MM.1S (cell line): ENCODE measurements at regions not wholly inside any gene's neighbourhood (a gene's known extent, or its start where the extent isn't known, plus 50 kb on each side); places are given as distances from the start of the nearest gene placed in this dataset.

ENCODE experiments used
- DNase-seq: peaks from one replicate; pipeline ENCODE4 v3.0.0-alpha.2; 2015
- H2AFZ ChIP-seq: fragments of 300-600 bp; sonication (generic); 2 replicates; pipeline ENCODE4 v1.6.0; 2016; ENCODE audit warnings: antibody characterized with exemption, low read length
- H3F3A ChIP-seq: fragments of 300-600 bp; sonication (generic); 2 replicates; pipeline ENCODE4 v1.6.1; 2016; ENCODE audit warnings: mild to moderate bottlenecking, antibody characterized with exemption, low read length, moderate library complexity, mixed read lengths; ENCODE audit not compliant: insufficient read depth
- H3K27ac ChIP-seq: fragments of 300-600 bp; sonication (generic); 2 replicates; pipeline ENCODE4 v1.5.1; 2016; ENCODE audit warnings: mild to moderate bottlenecking, low read length
- H3K27me3 ChIP-seq: fragments of 300-600 bp; sonication (generic); replicated peaks from 2 replicates; pipeline ENCODE4 v1.6.0; 2016; ENCODE audit warnings: low read length; ENCODE audit not compliant: insufficient read depth
- H3K36me3 ChIP-seq: fragments of 300-600 bp; sonication (generic); replicated peaks from 2 replicates; pipeline ENCODE4 v1.6.1; 2016; ENCODE audit warnings: mild to moderate bottlenecking, low read length, mixed read lengths; ENCODE audit not compliant: insufficient read depth
- H3K4me1 ChIP-seq: fragments of 300-600 bp; sonication (generic); 2 replicates; pipeline ENCODE4 v1.6.1; 2016; ENCODE audit warnings: low read length, mixed read lengths
- H3K4me2 ChIP-seq: fragments of 300-600 bp; sonication (generic); 2 replicates; pipeline ENCODE4 v1.6.0; 2016; ENCODE audit warnings: low read depth, low read length
- H3K4me3 ChIP-seq: fragments of 300-600 bp; sonication (generic); 2 replicates; pipeline ENCODE4 v1.5.1; 2016; ENCODE audit warnings: low read length, mixed read lengths
- H3K79me2 ChIP-seq: fragments of 300-600 bp; sonication (generic); 2 replicates; pipeline ENCODE4 v1.6.1; 2016; ENCODE audit warnings: mixed run types, low read length, mixed read lengths
- H3K9ac ChIP-seq: fragments of 300-600 bp; sonication (generic); 2 replicates; pipeline ENCODE4 v1.6.1; 2016; ENCODE audit warnings: low read length, mixed read lengths
- H3K9me2 ChIP-seq: fragments of 300-600 bp; sonication (generic); replicated peaks from 2 replicates; pipeline ENCODE4 v1.6.1; 2016; ENCODE audit warnings: mild to moderate bottlenecking, low read length, mixed read lengths; ENCODE audit not compliant: insufficient read depth
- H3K9me3 ChIP-seq: fragments of 300-600 bp; sonication (generic); replicated peaks from 2 replicates; pipeline ENCODE4 v1.6.1; 2016; ENCODE audit warnings: mild to moderate bottlenecking, low read length, mixed read lengths; ENCODE audit not compliant: insufficient read depth
- H4K20me1 ChIP-seq: fragments of 300-600 bp; sonication (generic); 2 replicates; pipeline ENCODE4 v1.6.1; 2016; ENCODE audit warnings: mild to moderate bottlenecking, low read length, moderate library complexity, mixed read lengths; ENCODE audit not compliant: insufficient read depth
- EZH2 ChIP-seq: fragments of 300-600 bp; sonication (generic); optimal IDR thresholded peaks from 2 replicates; pipeline ENCODE3; 2017; ENCODE audit warnings: low read depth, mild to moderate bottlenecking, antibody characterized with exemption, low read length, mixed read lengths
- EZH2phosphoT487 ChIP-seq: fragments of 300-600 bp; sonication (generic); IDR thresholded peaks from 2 replicates; pipeline ENCODE4 v1.6.1; 2018; ENCODE audit warnings: antibody characterized with exemption, low read length
- TF ChIP-seq, protein P1 (sequence below): fragments of 300-600 bp; sonication (generic); IDR thresholded peaks from 2 replicates; pipeline ENCODE4 v1.5.1; 2016; ENCODE audit warnings: antibody characterized with exemption, low read length, mixed read lengths

GRCh38 chr3:167078070-167078622 is 302.0 kb downstream of the ZBBX start:
- Histone ChIP-seq H3F3A (no peaks in the 10 kb centered on the region), H3K27me3 (no peaks in the 10 kb centered on the region), H4K20me1 (no peaks in the 10 kb centered on the region), H2AFZ (peak overlapping the region; percentile 15), H3K79me2 (no peaks in the 10 kb centered on the region), H3K4me1 (no peaks in the 10 kb centered on the region), H3K27ac (peak overlapping the region; percentile 0; the same call in 1 of the 2 replicates), H3K9me3 (no peaks in the 10 kb centered on the region), H3K36me3 (no peaks in the 10 kb centered on the region), H3K9me2 (no peaks in the 10 kb centered on the region), H3K4me3 (peak overlapping the region; percentile 13; the same call in 1 of the 2 replicates), H3K4me2 (peak overlapping the region; percentile 33; the same call in 1 of the 2 replicates), H3K9ac (no peak overlapping the region)
- DNase-seq = peak; percentile 18
- TF ChIP-seq, protein P1, sequence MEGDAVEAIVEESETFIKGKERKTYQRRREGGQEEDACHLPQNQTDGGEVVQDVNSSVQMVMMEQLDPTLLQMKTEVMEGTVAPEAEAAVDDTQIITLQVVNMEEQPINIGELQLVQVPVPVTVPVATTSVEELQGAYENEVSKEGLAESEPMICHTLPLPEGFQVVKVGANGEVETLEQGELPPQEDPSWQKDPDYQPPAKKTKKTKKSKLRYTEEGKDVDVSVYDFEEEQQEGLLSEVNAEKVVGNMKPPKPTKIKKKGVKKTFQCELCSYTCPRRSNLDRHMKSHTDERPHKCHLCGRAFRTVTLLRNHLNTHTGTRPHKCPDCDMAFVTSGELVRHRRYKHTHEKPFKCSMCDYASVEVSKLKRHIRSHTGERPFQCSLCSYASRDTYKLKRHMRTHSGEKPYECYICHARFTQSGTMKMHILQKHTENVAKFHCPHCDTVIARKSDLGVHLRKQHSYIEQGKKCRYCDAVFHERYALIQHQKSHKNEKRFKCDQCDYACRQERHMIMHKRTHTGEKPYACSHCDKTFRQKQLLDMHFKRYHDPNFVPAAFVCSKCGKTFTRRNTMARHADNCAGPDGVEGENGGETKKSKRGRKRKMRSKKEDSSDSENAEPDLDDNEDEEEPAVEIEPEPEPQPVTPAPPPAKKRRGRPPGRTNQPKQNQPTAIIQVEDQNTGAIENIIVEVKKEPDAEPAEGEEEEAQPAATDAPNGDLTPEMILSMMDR = no peak
- TF ChIP-seq EZH2 (no peak), EZH2phosphoT487 (no peak)

DNA sequence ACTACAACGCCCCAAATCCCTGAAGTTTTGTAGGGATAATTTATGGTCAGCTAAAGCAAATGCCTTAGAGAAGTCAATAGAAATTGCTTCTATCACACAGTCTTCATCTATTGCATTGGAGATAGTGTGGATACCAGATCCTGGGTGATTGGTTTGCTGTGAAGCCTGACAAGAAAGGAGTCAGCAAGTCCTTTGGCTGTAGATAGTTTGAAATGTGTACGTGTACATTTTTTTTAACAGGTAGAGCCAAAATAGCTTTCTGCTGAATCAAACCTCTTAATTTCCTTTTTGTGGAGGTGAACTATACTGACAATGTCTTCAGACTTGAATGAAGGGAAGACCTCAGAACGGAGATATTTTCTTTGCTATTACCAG is 312.3 kb downstream of the ZBBX start:
- H3K9me2 ChIP-seq = no peaks in the 10 kb centered on the region
- H3F3A ChIP-seq = peaks cover 21% of the 10 kb centered on the region
- no peaks in the 10 kb centered on the region for H3K27me3 ChIP-seq
- H3K79me2 ChIP-seq = no peaks in the 10 kb centered on the region
- no peaks in the 10 kb centered on the region for H3K9me3 ChIP-seq
- peak overlapping the region; percentile 30 for H3K9ac ChIP-seq
- peak overlapping the region; percentile 73 for H3K4me2 ChIP-seq
- TF ChIP-seq EZH2phosphoT487 (no peak), EZH2 (no peak)
- TF ChIP-seq, protein P1 = no peak
- peak overlapping the region; percentile 64 for H2AFZ ChIP-seq
- H3K27ac ChIP-seq = peak overlapping the region; percentile 78
- H4K20me1 ChIP-seq = no peaks in the 10 kb centered on the region
- DNase-seq = peak; percentile 88
- H3K4me1 ChIP-seq = peaks cover 26% of the 10 kb centered on the region
- H3K4me3 ChIP-seq = peak overlapping the region; percentile 40
- H3K36me3 ChIP-seq = no peaks in the 10 kb centered on the region

- no peaks in the 10 kb centered on the region for H3K79me2 ChIP-seq
- peak overlapping the region; percentile 30 for H3K9ac ChIP-seq
- H3F3A ChIP-seq = peaks cover 21% of the 10 kb centered on the region
- H4K20me1 ChIP-seq = no peaks in the 10 kb centered on the region
- H3K36me3 ChIP-seq = no peaks in the 10 kb centered on the region
- H2AFZ ChIP-seq = peak overlapping the region; percentile 64
- no peaks in the 10 kb centered on the region for H3K27me3 ChIP-seq
- peaks cover 26% of the 10 kb centered on the region for H3K4me1 ChIP-seq
- peak overlapping the region; percentile 40 for H3K4me3 ChIP-seq
- DNase-seq = peak; percentile 93
- peak overlapping the region; percentile 78 for H3K27ac ChIP-seq
- peak overlapping the region; percentile 73 for H3K4me2 ChIP-seq
- H3K9me3 ChIP-seq = no peaks in the 10 kb centered on the region
- TF ChIP-seq EZH2phosphoT487 (no peak), EZH2 (no peak)
- TF ChIP-seq, protein P1 = no peak
- H3K9me2 ChIP-seq = no peaks in the 10 kb centered on the region
These were observed 312.9 kb downstream of the ZBBX start for GRCh38 chr3:167066977-167067786.
